GM19395 (cell line): ENCODE measurements at regions not wholly inside any gene's neighbourhood (a gene's known extent, or its start where the extent isn't known, plus 50 kb on each side); places are given as distances from the start of the nearest gene placed in this dataset.

Experiments used
- ATAC-seq: cut with Tn5 transposase; IDR thresholded peaks from one replicate; pipeline ENCODE4 v1.9.1; 2021; ENCODE audit warnings: mild to moderate bottlenecking, moderate library complexity; ENCODE audit not compliant: unreplicated experiment

DNA sequence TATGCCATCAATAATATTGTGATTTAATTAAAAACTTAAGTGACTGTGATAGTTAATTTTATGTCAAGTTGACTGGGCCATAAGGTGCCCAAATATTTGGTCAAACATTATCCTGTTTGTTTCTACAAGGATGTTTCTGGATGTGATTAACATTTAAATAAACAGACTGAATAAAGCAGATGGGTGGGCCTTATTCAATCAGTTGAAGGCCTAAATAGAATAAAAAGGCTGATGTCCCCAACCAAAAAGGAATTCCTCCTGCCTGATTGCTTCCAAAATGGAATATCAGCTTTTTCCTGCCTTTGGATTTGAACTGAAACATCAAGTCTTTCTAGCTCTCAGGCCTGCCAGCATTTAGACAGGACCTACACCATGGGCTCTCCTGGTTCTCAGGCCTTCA lies 961.7 kb downstream of the NTRK3 start:
- ATAC-seq = no peak

DNA sequence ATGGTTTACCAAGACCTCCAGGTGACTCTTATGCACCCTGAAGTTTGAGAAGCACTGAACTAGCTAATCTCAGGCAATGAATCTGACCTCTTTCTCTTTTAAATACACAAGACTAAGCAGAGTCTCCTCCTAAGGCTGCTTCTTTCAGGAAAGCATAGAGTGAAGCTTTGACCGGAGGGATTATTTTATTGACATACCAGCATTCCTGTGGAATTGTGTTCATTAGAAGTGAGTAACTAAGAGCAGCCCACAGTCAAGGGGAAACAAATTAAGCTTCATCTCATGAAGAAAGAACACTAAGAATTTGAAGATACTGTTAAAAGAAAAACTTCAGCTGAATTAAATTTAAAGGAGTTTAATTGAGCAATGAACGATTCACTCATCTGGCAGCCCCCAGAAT lies 963.5 kb downstream of the NTRK3 start:
- no peak for ATAC-seq

DNA sequence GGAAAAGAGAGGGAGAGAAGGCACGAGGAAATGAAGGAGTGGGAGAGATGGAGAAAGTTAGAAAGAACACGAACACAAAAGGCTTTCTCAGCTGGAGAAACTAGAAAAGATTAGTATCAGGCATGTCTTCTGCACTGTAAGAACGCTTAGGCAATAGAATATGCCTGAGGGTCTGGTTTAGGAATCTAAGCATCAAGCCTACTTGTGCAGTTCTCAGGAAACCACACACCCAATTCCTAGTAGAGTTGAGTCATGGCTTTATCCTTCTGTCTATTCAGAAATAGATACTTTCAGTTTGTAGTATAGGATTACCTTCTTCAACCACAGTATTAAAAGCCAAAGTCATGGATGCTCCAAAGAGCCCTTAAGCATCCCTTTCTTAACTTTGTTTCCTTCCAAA lies 969.4 kb downstream of the NTRK3 start:
- no peak for ATAC-seq

DNA sequence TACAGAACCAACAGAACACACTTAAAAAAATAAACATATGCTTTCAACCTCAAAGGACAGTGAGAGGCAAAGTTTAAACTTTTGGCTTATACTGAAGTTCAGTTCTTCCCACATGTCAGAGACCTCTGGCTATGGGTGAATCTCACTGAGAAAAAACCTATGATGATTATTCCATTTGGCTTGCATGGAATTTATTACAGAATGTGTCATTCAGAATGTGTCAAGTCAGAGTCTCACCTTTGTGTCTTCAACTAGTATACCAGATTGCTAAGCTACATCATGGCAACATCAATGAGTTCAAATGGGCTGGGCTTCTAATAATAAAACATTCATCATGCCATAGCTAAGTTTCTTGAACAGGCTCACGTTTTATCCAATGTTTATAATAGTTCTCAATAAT lies 987.0 kb downstream of the NTRK3 start:
- no peak for ATAC-seq

DNA sequence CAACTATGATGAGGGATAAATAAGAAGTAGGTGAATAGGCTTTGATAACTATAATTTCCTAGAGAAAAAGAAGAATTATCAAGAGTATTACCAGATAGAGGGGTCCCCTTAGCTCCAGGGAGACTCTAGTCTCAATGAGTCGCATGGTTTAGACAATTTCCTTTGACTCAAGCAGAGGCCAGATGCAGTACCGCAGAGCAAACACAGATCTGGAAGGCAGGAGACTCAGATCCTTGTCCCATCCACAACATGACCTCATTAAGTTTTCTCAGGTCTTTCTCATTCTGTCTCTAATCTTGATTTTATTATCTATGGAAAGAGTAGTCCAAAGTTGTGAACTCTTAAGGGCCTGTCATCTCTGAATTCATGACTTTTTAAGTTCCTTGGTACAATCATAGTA lies 987.9 kb downstream of the NTRK3 start:
- ATAC-seq = no peak

DNA sequence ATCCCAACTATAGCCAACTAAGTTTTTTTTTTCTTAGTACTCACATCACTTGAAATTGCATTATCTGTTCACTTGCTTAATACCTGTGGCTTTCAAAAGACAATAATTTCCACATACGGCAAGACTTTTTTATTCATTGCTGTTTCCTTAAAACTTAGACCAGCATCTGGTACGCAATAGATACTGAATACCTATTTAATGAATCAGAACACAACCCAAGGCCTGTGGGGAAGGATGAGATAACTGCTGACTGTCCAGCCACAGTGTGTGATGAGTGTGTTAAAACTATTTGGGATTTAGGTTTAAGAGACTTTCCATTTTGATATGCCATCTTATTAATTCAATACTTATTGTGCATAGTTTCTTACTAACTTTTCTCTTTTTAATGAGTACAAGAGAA lies 988.7 kb downstream of the NTRK3 start:
- ATAC-seq = no peak

DNA sequence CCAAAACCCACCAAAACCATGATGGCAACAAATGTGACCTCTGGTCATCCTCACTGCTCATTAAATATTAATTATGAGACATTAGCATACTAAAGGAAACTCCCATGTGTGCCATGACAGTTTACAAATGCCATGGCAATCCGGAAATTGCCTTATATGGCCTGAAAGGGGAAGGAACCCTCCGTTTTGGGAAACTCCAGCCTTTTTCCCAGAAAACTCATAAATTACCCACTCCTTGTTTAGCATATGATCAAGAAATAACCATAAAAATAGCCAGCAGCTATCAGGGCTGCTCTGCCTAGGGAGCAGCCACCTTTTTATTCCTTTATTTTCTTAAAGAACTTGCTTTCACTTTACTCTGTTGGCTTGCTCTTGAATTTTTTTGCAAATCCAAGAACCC lies 992.7 kb downstream of the NTRK3 start:
- no peak for ATAC-seq

DNA sequence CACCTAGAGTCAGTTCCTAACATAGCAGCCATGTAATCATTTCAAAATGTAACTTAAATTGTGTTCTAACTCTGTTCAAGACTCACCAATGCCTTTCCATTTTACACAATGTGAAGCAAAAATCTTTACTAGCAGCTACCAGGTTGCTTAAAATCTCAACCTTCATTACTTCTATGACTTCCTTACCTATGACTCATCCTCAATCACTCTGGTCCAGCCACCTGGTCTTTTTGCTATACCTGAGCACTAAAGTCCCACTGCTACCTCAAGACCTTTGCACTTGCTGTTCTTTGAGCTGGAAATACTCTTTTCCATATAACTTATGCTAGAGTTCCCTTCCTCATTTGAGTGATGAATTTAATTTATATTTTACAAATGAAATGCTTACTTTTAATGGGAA lies 993.2 kb downstream of the NTRK3 start:
- ATAC-seq = no peak

DNA sequence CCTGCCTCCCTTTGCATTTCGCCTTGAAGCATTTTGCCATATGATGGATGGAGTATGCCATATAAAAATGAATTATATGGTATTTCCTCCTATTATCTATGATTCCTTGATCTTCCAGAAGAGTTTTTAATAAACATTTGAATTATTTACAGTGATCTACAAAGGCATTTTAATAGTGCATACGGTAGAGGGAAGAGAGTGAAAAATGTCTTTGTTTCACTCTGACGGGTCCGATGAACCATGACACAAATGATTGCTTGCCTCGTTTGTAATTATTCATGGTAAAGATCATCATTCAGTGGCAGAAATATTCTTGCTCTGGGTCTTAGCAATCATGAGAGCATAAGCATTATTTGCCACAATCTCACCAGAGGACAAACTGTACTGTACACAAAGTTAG lies 1010.9 kb downstream of the NTRK3 start:
- ATAC-seq = no peak

DNA sequence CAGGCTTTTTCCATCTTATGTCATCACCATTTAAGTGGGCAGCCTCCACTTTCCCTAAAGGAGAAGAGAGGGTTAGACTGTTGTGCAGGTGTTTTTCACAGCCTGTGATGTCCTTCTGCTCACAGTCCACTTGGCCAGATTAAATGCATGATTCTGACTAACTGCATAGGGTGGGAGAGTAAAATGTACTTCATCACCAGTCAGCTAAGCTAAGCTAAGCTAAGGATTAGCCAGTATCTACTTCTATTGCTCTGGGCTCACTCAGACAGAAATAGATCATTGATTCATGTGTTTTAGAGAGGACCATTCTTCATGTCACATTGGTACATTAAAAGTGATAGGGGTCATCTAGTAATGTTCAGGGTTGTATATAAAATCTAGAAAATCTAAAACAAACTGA lies 1013.1 kb downstream of the NTRK3 start:
- ATAC-seq = no peak

DNA sequence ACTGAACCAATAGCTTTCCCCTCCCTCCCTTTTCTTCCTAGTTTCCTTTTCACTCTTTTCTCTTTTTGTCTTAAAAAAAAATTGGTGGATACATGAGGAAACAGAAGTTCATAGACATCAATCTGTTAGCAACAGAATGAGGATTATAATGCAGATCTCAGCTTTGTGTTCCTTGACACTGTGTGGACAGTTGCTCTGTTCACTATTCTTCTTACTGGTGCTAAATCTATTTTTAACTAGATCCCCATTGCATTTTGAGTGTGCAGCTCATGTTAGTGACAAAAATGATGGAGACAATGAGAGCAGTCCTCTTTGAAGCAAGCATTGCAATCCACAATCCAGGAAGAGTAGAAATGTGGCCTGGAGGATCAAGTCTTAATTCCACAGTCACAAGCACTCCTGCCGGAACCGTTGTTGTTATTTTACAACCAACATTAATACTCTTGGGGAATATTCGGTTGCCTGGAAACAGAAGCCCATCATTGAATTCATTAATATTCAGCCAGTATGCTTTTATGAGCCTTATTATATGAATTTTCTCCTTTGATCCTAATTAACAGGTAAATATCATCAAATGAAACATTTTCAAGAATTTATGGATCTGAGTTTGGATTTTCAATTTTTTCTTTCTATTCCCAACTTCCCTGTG lies 1016.8 kb downstream of the NTRK3 start:
- no peak for ATAC-seq

DNA sequence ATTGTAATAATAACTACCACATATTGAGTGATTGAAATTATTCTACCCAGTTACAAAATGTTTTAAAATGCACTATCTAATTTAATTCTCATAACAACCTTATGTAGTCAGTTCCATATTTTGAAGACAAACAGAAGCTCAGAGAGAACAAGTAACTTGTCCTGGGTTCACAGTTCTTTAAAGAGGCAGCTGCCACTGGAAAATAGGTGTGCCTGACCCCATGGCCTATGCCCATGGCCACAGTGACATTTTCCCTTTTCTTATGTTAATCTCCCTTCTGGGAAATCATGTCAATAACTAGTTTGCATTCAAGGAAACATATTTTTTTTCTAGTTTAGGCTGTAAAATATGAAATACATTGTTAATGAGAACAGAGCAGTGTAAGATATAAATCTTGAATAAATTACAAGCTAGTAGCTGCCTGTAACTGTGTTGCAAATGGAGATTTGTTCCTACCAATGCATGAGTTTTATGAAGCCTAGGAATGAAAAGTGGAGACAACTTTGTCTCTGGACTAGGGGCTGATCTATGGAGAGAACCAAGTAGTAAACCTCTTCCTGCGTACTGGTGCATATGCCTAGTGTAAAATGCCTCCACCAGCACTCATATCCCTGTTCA lies 1018.0 kb downstream of the NTRK3 start:
- no peak for ATAC-seq

DNA sequence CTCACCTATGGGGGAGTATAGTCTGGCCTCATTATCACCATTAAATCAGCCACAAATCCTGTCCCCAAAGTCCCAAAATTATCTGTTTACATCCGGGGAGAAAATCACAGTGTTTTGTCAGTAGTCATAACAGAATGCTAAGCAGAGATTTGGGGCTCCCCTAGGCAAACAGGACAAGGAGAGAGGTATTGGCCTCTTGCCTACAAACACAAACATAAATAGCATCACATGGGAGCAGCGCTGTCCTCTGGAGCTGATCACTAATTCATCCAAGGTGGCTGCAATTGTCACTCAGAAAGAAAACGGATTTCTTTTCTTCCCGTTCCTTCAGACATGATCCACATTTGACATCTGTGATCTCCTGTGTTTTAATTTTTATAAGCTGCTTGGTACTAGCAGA lies 1028.1 kb downstream of the NTRK3 start:
- no peak for ATAC-seq

DNA sequence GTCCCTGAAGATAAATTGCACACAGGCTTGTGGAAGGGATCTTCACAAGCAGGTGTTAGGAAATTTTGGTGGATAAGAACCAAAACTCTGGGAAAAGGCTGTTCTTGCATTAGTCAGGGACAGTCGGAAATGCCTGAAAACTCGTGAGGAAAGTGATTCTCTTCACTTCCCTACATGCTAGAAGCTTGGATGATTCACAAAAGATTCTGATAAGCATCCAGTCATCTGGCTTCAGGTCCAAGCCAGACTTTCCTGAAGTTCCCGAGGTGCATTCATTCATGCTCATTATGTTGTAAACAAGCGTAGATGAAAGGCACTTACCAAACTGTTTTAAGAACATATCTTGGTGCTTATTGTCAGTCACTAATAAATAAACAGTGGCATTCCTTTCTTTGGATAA lies 1028.7 kb downstream of the NTRK3 start:
- ATAC-seq = no peak

DNA sequence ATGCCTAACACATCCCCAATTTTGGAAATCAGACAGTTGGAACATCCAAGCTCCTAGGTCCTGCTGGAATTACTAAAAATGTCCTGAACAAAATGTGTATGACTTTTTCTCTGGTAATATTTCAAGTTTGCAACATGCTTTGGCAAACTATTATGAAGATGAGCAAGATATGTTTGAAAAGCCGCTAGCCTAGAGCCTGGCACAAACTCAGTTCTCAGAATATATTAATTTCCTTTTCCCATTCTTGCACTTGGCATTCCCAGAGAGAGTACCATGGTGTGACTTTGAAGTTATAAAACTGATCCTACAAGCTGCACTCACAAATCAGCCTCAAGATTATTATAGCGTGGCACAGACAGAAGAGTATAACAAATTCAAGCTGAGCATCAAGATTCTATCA lies 1031.1 kb downstream of the NTRK3 start:
- ATAC-seq = no peak

DNA sequence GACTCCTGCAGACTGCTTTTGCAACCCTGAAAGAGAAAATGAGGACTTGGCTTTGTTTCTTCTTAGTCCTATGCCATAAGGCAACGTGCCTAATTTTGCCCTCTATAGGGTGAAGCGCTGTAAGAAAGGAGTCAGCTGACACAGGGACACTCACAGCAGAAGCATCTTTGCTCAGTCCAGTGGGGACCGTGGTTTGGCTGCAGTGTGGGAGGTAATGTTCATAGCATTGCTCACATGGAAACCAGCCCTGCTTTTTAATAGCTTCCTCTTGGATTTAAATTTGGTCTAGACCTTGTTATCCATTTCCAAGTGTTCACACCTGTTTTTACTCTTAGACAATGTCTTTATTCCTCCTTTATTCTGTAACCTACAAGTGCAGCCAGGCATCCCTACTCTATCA lies 1032.1 kb downstream of the NTRK3 start:
- no peak for ATAC-seq

DNA sequence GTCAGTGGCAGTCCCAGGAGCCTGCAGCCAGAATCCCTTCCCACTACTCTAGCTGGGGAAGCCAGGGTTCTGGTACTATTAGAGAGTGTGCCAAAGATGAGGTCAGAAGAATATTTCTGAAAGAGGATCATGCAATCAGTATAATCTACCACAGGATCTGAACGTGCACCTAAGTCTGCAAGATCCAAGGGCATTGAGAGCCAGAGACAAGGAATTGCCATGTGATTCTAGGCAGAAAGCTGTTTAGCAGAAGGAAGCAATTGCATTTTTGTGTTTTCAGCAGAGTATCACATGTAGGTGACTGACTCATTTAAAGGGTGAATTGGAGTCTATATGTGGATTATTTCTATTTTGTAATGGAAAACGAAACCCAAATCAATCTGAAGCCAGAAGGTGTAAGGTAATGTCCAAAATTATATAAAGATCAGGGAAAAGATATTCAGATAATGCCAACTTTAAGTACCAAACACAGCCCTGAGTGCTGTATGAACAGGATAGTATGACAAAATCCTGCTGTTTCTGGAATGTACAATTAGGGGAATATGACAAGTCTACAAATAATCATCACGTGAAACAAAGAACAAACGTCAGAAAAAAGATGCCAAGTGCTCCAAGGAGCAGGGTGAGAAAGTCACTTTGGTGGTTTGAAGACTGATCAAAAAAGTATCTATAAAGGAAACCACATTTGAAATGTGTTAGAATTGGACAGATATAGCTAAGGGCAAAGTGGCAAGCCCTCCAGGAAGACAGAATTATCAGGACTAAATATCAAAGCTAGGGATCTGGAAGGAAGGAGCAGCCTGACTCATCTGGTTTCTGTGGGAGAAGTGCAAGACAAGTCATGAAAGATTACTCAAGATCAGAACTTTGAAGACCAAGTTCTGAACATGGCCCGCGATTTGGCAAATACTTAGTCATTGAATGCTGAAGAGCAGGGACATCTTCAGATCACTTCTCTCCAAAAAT lies 1036.6 kb downstream of the NTRK3 start:
- ATAC-seq = no peak

DNA sequence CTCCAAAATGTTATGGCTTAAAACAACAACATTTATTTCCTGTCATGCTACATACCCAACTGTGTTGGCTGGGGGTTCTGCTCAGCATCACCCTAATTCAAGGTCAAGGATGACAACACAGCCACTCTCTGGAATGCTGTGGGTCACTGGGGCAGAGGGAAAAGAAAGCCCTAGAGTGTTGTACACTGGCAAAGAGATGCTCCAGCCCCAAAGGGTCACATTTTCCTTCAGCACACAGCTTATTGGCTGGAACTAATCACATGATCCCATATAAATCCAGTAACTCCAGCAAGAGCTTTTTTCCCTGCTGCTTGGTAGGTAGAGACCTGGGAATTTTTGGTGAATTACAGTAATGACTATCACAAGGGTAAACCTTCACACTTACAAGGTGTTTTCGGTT lies 1041.4 kb downstream of the NTRK3 start:
- ATAC-seq = no peak

DNA sequence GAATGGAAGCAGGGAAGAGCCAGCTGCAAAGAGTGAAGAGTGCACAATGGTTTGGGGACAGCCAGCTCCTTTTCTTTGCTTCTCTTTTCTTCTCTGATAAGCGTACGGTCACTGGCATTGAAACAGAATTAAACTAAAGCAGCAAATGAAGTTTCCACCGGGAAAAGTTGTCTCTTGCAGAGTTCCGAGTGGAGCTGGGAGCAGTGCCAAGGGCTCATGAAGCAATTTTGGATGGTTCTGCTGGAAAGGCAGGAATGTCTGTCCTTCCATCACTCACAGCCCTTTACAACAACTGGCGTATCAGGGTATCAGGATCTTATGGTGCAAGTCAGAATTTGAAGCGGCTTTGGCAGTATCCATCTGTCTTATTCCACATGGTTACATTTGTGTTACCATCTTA lies 1042.9 kb downstream of the NTRK3 start:
- ATAC-seq = no peak

DNA sequence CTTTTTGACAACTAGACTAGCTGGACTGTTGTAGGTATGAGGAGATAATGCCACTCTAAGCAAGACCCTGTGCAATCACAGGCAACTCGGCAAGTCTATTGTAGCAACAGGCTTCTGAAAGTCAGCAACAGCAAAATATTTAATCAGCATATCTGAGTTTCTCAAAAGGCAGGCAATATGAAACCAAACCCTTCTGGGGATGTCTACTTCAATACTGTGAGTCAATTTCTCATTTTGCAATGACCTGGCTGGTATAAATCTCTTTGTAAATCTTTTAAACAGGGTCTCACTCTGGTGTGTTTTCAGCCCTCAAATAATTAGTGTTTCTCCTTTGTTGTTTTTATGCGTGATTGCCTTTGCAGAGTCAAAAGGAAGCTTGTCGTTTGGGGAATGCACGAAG lies 1044.5 kb downstream of the NTRK3 start:
- ATAC-seq = no peak

DNA sequence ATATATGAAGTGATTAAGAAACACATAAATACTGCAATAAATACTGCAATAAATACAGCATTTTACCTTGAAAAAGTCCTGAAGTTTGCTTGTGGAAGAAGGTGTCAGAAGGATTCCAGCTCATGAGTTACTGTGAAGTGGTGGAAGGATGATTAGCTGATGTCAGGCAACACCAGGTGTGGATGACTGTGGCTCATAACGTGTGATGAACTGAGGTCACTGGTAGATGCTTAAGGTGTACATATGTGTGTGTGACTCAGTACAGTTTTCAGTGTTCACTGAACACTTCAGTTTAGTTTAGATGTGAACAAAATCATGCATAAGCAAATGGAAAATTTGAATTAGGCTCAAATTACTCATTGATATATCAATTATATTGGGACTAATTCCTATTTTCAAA lies 1045.0 kb downstream of the NTRK3 start:
- no peak for ATAC-seq
